T-cell (primary cell): ENCODE measurements at regions not wholly inside any gene's neighbourhood (a gene's known extent, or its start where the extent isn't known, plus 50 kb on each side); places are given as distances from the start of the nearest gene placed in this dataset.

Source experiments
- ATAC-seq, 4 experiments: fragments of 200-7000 bp in 3 of 4; fragments of 150-1000 bp in 1 of 4; cut with Tn5 transposase; replicated peaks in 1 of 4; 1 replicate in 3 of 4; 2 replicates in 1 of 4; pipeline ENCODE4 v1.10.0; 2021; ENCODE audit warnings: moderate library complexity in 3 of 4, mild to moderate bottlenecking in 2 of 4, moderate number of reproducible peaks in 1 of 4
- CTCF ChIA-PET, 2 donors: fragments of 300-600 bp; sonication (Branson Sonifier 250); formaldehyde crosslinking; loops; one replicate each; lab custom pipeline; 2022; ENCODE audit warnings: antibody characterized with exemption in 2 of 2; lab: Charles Lee
- POLR2A ChIA-PET, 2 donors: fragments of 300-600 bp; sonication (Branson Sonifier 250); formaldehyde crosslinking; loops; one replicate each; lab custom pipeline; 2022; ENCODE audit warnings: antibody characterized with exemption in 2 of 2; lab: Charles Lee
- DNase-seq, 35 experiments: peaks; one replicate each; pipeline versions ENCODE4 v3.0.0 to v3.0.0-alpha.2; 2013 to 2023
- H3K27ac ChIP-seq: one replicate; pipeline ENCODE4 v1.5.1; 2013; ENCODE audit warnings: low read length
- H3K27me3 ChIP-seq, 2 experiments: replicated peaks in 1 of 2; 1 replicate in 1 of 2; 2 replicates in 1 of 2; pipeline versions ENCODE4 v1.6.1 to v1.7.0; 2013; ENCODE audit warnings: low read length in 1 of 2, mixed read lengths in 1 of 2; ENCODE audit not compliant: control insufficient read depth in 2 of 2, insufficient read depth in 2 of 2; ENCODE audit errors: extremely low read depth in 1 of 2
- H3K36me3 ChIP-seq, 2 donors: 1 replicate in 1 of 2; 2 replicates in 1 of 2; pipeline versions ENCODE4 v1.6.1 to v1.7.0; 2013; ENCODE audit warnings: low read length in 1 of 2; ENCODE audit not compliant: control insufficient read depth in 2 of 2, insufficient read depth in 1 of 2; ENCODE audit errors: extremely low read depth in 1 of 2
- H3K4me1 ChIP-seq, 2 experiments: 1 replicate in 1 of 2; 2 replicates in 1 of 2; pipeline versions ENCODE4 v1.6.1 to v1.7.0; 2013; ENCODE audit warnings: low read length in 2 of 2, mixed read lengths in 1 of 2; ENCODE audit not compliant: insufficient read depth in 2 of 2, control insufficient read depth in 1 of 2; ENCODE audit errors: extremely low read depth in 1 of 2
- H3K4me3 ChIP-seq, 2 donors: 1 replicate in 1 of 2; 2 replicates in 1 of 2; pipeline versions ENCODE4 v1.5.1 to v1.7.0; 2013; ENCODE audit warnings: mild to moderate bottlenecking in 2 of 2, low read length in 1 of 2, moderate library complexity in 1 of 2; ENCODE audit not compliant: control insufficient read depth in 1 of 2; ENCODE audit errors: extremely low read depth in 1 of 2
- H3K9me3 ChIP-seq: 2 replicates; pipeline ENCODE4 v1.7.0; 2013
- H3K27ac Mint-ChIP-seq, 2 donors: one replicate each; pipeline ENCODE4 v1.8.0; 2020 to 2021; ENCODE audit warnings: mild to moderate bottlenecking in 2 of 2, mixed read lengths in 2 of 2
- H3K27me3 Mint-ChIP-seq, 2 donors: one replicate each; pipeline ENCODE4 v1.8.0; 2021 to 2022; ENCODE audit warnings: mixed read lengths in 2 of 2
- H3K36me3 Mint-ChIP-seq: one replicate; pipeline ENCODE4 v1.8.0; 2021; ENCODE audit warnings: mixed read lengths
- H3K4me1 Mint-ChIP-seq, 3 donors: one replicate each; pipeline ENCODE4 v1.8.0; 2020 to 2022; ENCODE audit warnings: mixed read lengths in 3 of 3, mild to moderate bottlenecking in 1 of 3
- H3K4me3 Mint-ChIP-seq, 3 donors: one replicate each; pipeline ENCODE4 v1.8.0; 2020 to 2022; ENCODE audit warnings: mild to moderate bottlenecking in 3 of 3, mixed read lengths in 3 of 3, moderate library complexity in 3 of 3
- H3K9me3 Mint-ChIP-seq, 3 donors: one replicate each; pipeline ENCODE4 v1.8.0; 2020 to 2022; ENCODE audit warnings: mixed read lengths in 3 of 3
- WGBS: methylation state at CpG from one replicate; pipeline ENCODE4 v1.1.5; 2013; ENCODE audit warnings: missing lambda C conversion rate; ENCODE audit not compliant: insufficient coverage; 5-methylcytosine and 5-hydroxymethylcytosine counted together

GRCh38 chr15:66643033-66643432, 59.0 kb upstream of the SMAD6 start:
- ChIA-PET POLR2A (no interaction called here), CTCF (no interaction called here)
- Histone ChIP-seq H3K9me3 (no peaks in the 10 kb centered on the region), H3K4me1 (peaks cover 4 to 12% of the 10 kb centered on the region in 2 experiments), H3K4me3 (no peak overlapping the region), H3K27me3 (peaks cover 0 to 2% of the 10 kb centered on the region in 2 experiments), H3K27ac (no peak overlapping the region), H3K36me3 (no peaks in the 10 kb centered on the region)
- WGBS: 59% methylated on average over 2 of the region's 2 CpGs
- peaks cover 7 to 8% (median 7%) of the 10 kb centered on the region in 3 donors for H3K4me1 Mint-ChIP-seq
- H3K27ac Mint-ChIP-seq: no peak overlapping the region
- ATAC-seq (no peak), DNase-seq (no peak)
- no peaks in the 10 kb centered on the region for H3K27me3 Mint-ChIP-seq
- no peaks in the 10 kb centered on the region for H3K36me3 Mint-ChIP-seq
- no peaks in the 10 kb centered on the region for H3K9me3 Mint-ChIP-seq
- no peak overlapping the region for H3K4me3 Mint-ChIP-seq

- Mint-ChIP-seq H3K36me3 (no peaks in the 10 kb centered on the region), H3K27ac (no peak overlapping the region), H3K4me3 (no peak overlapping the region), H3K9me3 (no peaks in the 10 kb centered on the region), H3K27me3 (peaks cover 0 to 2% of the 10 kb centered on the region in 2 donors), H3K4me1 (no peaks in the 10 kb centered on the region)
- Histone ChIP-seq H3K9me3 (no peaks in the 10 kb centered on the region), H3K4me1 (peaks cover 0 to under 1% of the 10 kb centered on the region in 2 experiments), H3K36me3 (no peaks in the 10 kb centered on the region), H3K27ac (no peak overlapping the region), H3K27me3 (peaks cover 0 to 8% of the 10 kb centered on the region in 2 experiments), H3K4me3 (no peak overlapping the region)
- no peak for DNase-seq
- no peak for ATAC-seq
- 70% methylated on average over 6 of the region's 13 CpGs for WGBS
- POLR2A ChIA-PET: no interaction called here
- CTCF ChIA-PET: no interaction called here
Observed at GRCh38 chr15:66644000-66644787, 57.8 kb upstream of the SMAD6 start.

GRCh38 chr15:66644869-66645268, 57.2 kb upstream of the SMAD6 start:
- peaks cover 0 to 2% of the 10 kb centered on the region in 2 donors for H3K27me3 Mint-ChIP-seq

GRCh38 chr15:66646308-66646707, 55.7 kb upstream of the SMAD6 start:
- no peaks in the 10 kb centered on the region for H3K9me3 ChIP-seq
- H3K36me3 ChIP-seq: no peaks in the 10 kb centered on the region
- ChIA-PET POLR2A (no interaction called here), CTCF (interaction anchor here (0.6 to 0.9 kb wide), 2 partner anchors 27 to 1619 kb away, joined by 3 to 4 read pairs; no protein-coding TSS in a partner anchor)
- Mint-ChIP-seq H3K27ac (no peak overlapping the region), H3K4me3 (no peak overlapping the region), H3K9me3 (no peaks in the 10 kb centered on the region), H3K27me3 (peaks cover 0 to 2% of the 10 kb centered on the region in 2 donors), H3K36me3 (no peaks in the 10 kb centered on the region), H3K4me1 (no peaks in the 10 kb centered on the region)
- no peak for ATAC-seq
- no peaks in the 10 kb centered on the region for H3K4me1 ChIP-seq
- no peak overlapping the region for H3K4me3 ChIP-seq
- H3K27ac ChIP-seq: no peak overlapping the region
- no peak for DNase-seq
- WGBS: 81% methylated on average over 6 of the region's 9 CpGs
- peaks cover 0 to 13% of the 10 kb centered on the region in 2 experiments for H3K27me3 ChIP-seq

More at GRCh38 chr15:66644869-66645268, 57.2 kb upstream of the SMAD6 start:
- ChIA-PET POLR2A (no interaction called here), CTCF (no interaction called here)
- H3K4me1 ChIP-seq: no peaks in the 10 kb centered on the region
- no peaks in the 10 kb centered on the region for H3K9me3 ChIP-seq
- 49% methylated on average over 2 of the region's 5 CpGs for WGBS
- no peaks in the 10 kb centered on the region for H3K4me1 Mint-ChIP-seq
- H3K4me3 Mint-ChIP-seq: no peak overlapping the region
- no peaks in the 10 kb centered on the region for H3K9me3 Mint-ChIP-seq
- no peaks in the 10 kb centered on the region for H3K36me3 ChIP-seq
- peaks cover 0 to 10% of the 10 kb centered on the region in 2 experiments for H3K27me3 ChIP-seq
- H3K36me3 Mint-ChIP-seq: no peaks in the 10 kb centered on the region
- no peak overlapping the region for H3K4me3 ChIP-seq
- no peak overlapping the region for H3K27ac Mint-ChIP-seq
- no peak overlapping the region for H3K27ac ChIP-seq
- ATAC-seq (no peak), DNase-seq (no peak)

- Histone ChIP-seq H3K27ac (no peak overlapping the region), H3K4me3 (no peak overlapping the region), H3K4me1 (no peaks in the 10 kb centered on the region), H3K36me3 (no peaks in the 10 kb centered on the region), H3K9me3 (no peaks in the 10 kb centered on the region), H3K27me3 (peaks cover 0 to 13% of the 10 kb centered on the region in 2 experiments)
- ChIA-PET CTCF (interaction anchor here in 1 of 2 donors (0.9 kb wide), 1 partner anchor 28 kb away, joined by 3 read pairs; no protein-coding TSS in a partner anchor), POLR2A (no interaction called here)
- Mint-ChIP-seq H3K27me3 (peaks cover 0 to 2% of the 10 kb centered on the region in 2 donors), H3K36me3 (no peaks in the 10 kb centered on the region), H3K9me3 (no peaks in the 10 kb centered on the region), H3K4me3 (no peak overlapping the region), H3K4me1 (no peaks in the 10 kb centered on the region), H3K27ac (no peak overlapping the region)
- ATAC-seq (no peak), DNase-seq (no peak)
Observed at GRCh38 chr15:66646799-66647198, 55.2 kb upstream of the SMAD6 start.

- ATAC-seq: no peak
- DNase-seq: no peak
- Histone ChIP-seq H3K4me3 (no peak overlapping the region), H3K36me3 (no peaks in the 10 kb centered on the region), H3K4me1 (no peaks in the 10 kb centered on the region), H3K27me3 (peaks cover 0 to 15% of the 10 kb centered on the region in 2 experiments), H3K27ac (no peak overlapping the region), H3K9me3 (no peaks in the 10 kb centered on the region)
- WGBS: 84% methylated on average over 10 of the region's 16 CpGs
- no peaks in the 10 kb centered on the region for H3K4me1 Mint-ChIP-seq
- no peaks in the 10 kb centered on the region for H3K9me3 Mint-ChIP-seq
- H3K27ac Mint-ChIP-seq: no peak overlapping the region
- no peaks in the 10 kb centered on the region for H3K36me3 Mint-ChIP-seq
- ChIA-PET CTCF (no interaction called here), POLR2A (no interaction called here)
- H3K4me3 Mint-ChIP-seq: no peak overlapping the region
- peaks cover 0 to 2% of the 10 kb centered on the region in 2 donors for H3K27me3 Mint-ChIP-seq
Observed at GRCh38 chr15:66647358-66647757, 54.7 kb upstream of the SMAD6 start.
